Smooth muscle cell (in vitro differentiated cells): ENCODE measurements at regions not wholly inside any gene's neighbourhood (a gene's known extent, or its start where the extent isn't known, plus 50 kb on each side); places are given as distances from the start of the nearest gene placed in this dataset.

ENCODE experiments used
- DNase-seq: peaks from one replicate; lab custom pipeline; 2025; ENCODE audit not compliant: unreplicated experiment; lab: John Stamatoyannopoulos, UW
- H2AFZ ChIP-seq: fragments of 200-600 bp; sonication (generic); 2 replicates; pipeline ENCODE4 v1.6.0; 2016; ENCODE audit warnings: antibody characterized with exemption, low read depth, mild to moderate bottlenecking
- H3F3A ChIP-seq: fragments of 200-600 bp; sonication (generic); 2 replicates; pipeline ENCODE4 v1.6.0; 2017; ENCODE audit warnings: antibody characterized with exemption, low read depth
- H3K27ac ChIP-seq: fragments of 200-600 bp; sonication (generic); 2 replicates; pipeline ENCODE4 v1.5.1; 2016; ENCODE audit warnings: low read depth, mild to moderate bottlenecking
- H3K27me3 ChIP-seq: fragments of 200-600 bp; sonication (generic); 2 replicates; pipeline ENCODE4 v1.6.1; 2016; ENCODE audit warnings: low read depth, mild to moderate bottlenecking
- H3K36me3 ChIP-seq: fragments of 200-600 bp; sonication (generic); 2 replicates; pipeline ENCODE4 v1.5.1; 2016; ENCODE audit warnings: low read depth
- H3K4me1 ChIP-seq: fragments of 200-600 bp; sonication (generic); 2 replicates; pipeline ENCODE4 v1.5.1; 2016; ENCODE audit warnings: low read depth
- H3K4me2 ChIP-seq: fragments of 200-600 bp; sonication (generic); 2 replicates; pipeline ENCODE4 v1.6.0; 2016; ENCODE audit warnings: mild to moderate bottlenecking
- H3K4me3 ChIP-seq: fragments of 200-600 bp; sonication (generic); 2 replicates; pipeline ENCODE4 v1.5.1; 2016; ENCODE audit warnings: mild to moderate bottlenecking
- H3K79me2 ChIP-seq: fragments of 200-600 bp; sonication (generic); 2 replicates; pipeline ENCODE4 v1.6.0; 2016; ENCODE audit warnings: low read depth, mild to moderate bottlenecking
- H3K9ac ChIP-seq: fragments of 200-600 bp; sonication (generic); 2 replicates; pipeline ENCODE4 v1.6.0; 2016; ENCODE audit warnings: low read depth
- H3K9me3 ChIP-seq: fragments of 200-600 bp; sonication (generic); replicated peaks from 2 replicates; pipeline ENCODE4 v1.5.1; 2016; ENCODE audit warnings: low read depth
- H4K20me1 ChIP-seq: fragments of 200-600 bp; sonication (generic); 2 replicates; pipeline ENCODE4 v1.6.0; 2016; ENCODE audit warnings: low read depth
- CTCF ChIP-seq: fragments of 200-600 bp; sonication (generic); IDR thresholded peaks from 2 replicates; pipeline ENCODE4 v1.5.1; 2017; ENCODE audit warnings: borderline replicate concordance, mild to moderate bottlenecking, antibody characterized with exemption; ENCODE audit not compliant: insufficient read depth, poor library complexity, severe bottlenecking
- WGBS: methylation state at CpG from one replicate; pipeline ENCODE4 v1.1.7; 2016; ENCODE audit warnings: low lambda C conversion rate; 5-methylcytosine and 5-hydroxymethylcytosine counted together

GRCh38 chr3:112746675-112747280 is 99.9 kb downstream of the CD200R1L start:
- DNase-seq = no peak

GRCh38 chr3:112745567-112746248 is 101.0 kb downstream of the CD200R1L start:
- H3K27ac ChIP-seq = no peak overlapping the region
- no peaks in the 10 kb centered on the region for H3K36me3 ChIP-seq
- 92% methylated on average over 4 of the region's 4 CpGs for WGBS

More at GRCh38 chr3:112746675-112747280, 99.9 kb downstream of the CD200R1L start:
- WGBS = 28% methylated on average over 6 of the region's 6 CpGs
- Histone ChIP-seq H4K20me1 (no peaks in the 10 kb centered on the region), H2AFZ (peak overlapping the region; percentile 40), H3K9me3 (no peaks in the 10 kb centered on the region), H3K36me3 (no peaks in the 10 kb centered on the region), H3K9ac (no peak overlapping the region), H3K27ac (peak overlapping the region; percentile 67), H3K4me1 (peaks cover 7% of the 10 kb centered on the region), H3K4me2 (peak overlapping the region; percentile 36), H3F3A (no peaks in the 10 kb centered on the region), H3K4me3 (no peak overlapping the region), H3K27me3 (no peaks in the 10 kb centered on the region), H3K79me2 (no peaks in the 10 kb centered on the region)
- TF ChIP-seq CTCF = no peak

GRCh38 chr3:112744825-112745566 is 101.7 kb downstream of the CD200R1L start:
- WGBS = 63% methylated on average over 2 of the region's 2 CpGs
- H3K36me3 ChIP-seq = no peaks in the 10 kb centered on the region
- H2AFZ ChIP-seq = no peak overlapping the region
- DNase-seq = no peak
- H3K27ac ChIP-seq = no peak overlapping the region
- H3K9me3 ChIP-seq = no peaks in the 10 kb centered on the region
- TF ChIP-seq CTCF = no peak
- no peaks in the 10 kb centered on the region for H3F3A ChIP-seq
- H3K9ac ChIP-seq = no peak overlapping the region
- H3K27me3 ChIP-seq = no peaks in the 10 kb centered on the region
- no peak overlapping the region for H3K4me3 ChIP-seq
- peaks cover 7% of the 10 kb centered on the region for H3K4me1 ChIP-seq
- no peaks in the 10 kb centered on the region for H3K79me2 ChIP-seq
- H4K20me1 ChIP-seq = no peaks in the 10 kb centered on the region
- no peak overlapping the region for H3K4me2 ChIP-seq

More at GRCh38 chr3:112745567-112746248, 101.0 kb downstream of the CD200R1L start:
- Histone ChIP-seq H3K4me1 (peaks cover 7% of the 10 kb centered on the region), H3K9ac (no peak overlapping the region), H3K79me2 (no peaks in the 10 kb centered on the region), H2AFZ (no peak overlapping the region), H3K4me2 (no peak overlapping the region), H3K4me3 (no peak overlapping the region), H3K27me3 (no peaks in the 10 kb centered on the region), H3K9me3 (no peaks in the 10 kb centered on the region), H4K20me1 (no peaks in the 10 kb centered on the region), H3F3A (no peaks in the 10 kb centered on the region)
- no peak for DNase-seq
- no peak for TF ChIP-seq CTCF
